ACHN (cell line): ENCODE measurements at regions not wholly inside any gene's neighbourhood (a gene's known extent, or its start where the extent isn't known, plus 50 kb on each side); places are given as distances from the start of the nearest gene placed in this dataset.
"Not testable (repeated sequence)": the region's sequence is repeated elsewhere in the genome, so short reads cannot be mapped to it uniquely, and the experiment has no call there.

ENCODE experiments used
- DNase-seq: peaks from one replicate; pipeline ENCODE4 v3.0.0-alpha.2; 2015
- in situ Hi-C: cut with HindIII; loops from 2 replicates; pipeline ENCODE4 v1.10.0; 2017; ENCODE audit warnings: low sequenced_read_pairs, low pct_ligation_motif_present, low pct_unique_long_range_greater_than_20kb

GRCh38 chr5:38794037-38794436 lies 51.8 kb upstream of the OSMR start:
- in situ Hi-C loops, DNase-seq: not testable (repeated sequence)

GRCh38 chr5:38794986-38795385 lies 50.8 kb upstream of the OSMR start:
- in situ Hi-C loops = no loop called here
- no peak for DNase-seq

- DNase-seq = no peak
- in situ Hi-C loops = no loop called here
Observed at GRCh38 chr5:38795986-38796741, 49.6 kb upstream of the OSMR start.
